Activated gamma-delta T cell treated with Interleukin-2 at 50 U/mL for 16 hours (primary cell): ENCODE measurements at regions not wholly inside any gene's neighbourhood (a gene's known extent, or its start where the extent isn't known, plus 50 kb on each side); places are given as distances from the start of the nearest gene placed in this dataset.

Experiments
- DNase-seq: peaks from one replicate; pipeline ENCODE4 v3.0.0-alpha.2; 2020

GRCh38 chr17:74028354-74029116 is 174.9 kb upstream of the RPL38 start:
- DNase-seq, result no peak

GRCh38 chr17:74031316-74032090 is 172.0 kb upstream of the RPL38 start:
- DNase-seq, result no peak

- DNase-seq, result no peak
Measured at GRCh38 chr17:74032222-74032621, 171.3 kb upstream of the RPL38 start.

- DNase-seq, result no peak
Measured at GRCh38 chr17:74037320-74037719, 166.2 kb upstream of the RPL38 start.

- DNase-seq, result no peak
Measured at GRCh38 chr17:74040291-74040690, 163.2 kb upstream of the RPL38 start.

- no peak for DNase-seq
Measured at GRCh38 chr17:74040729-74041128, 162.7 kb upstream of the RPL38 start.

GRCh38 chr17:74041869-74042640 is 161.4 kb upstream of the RPL38 start:
- no peak for DNase-seq

GRCh38 chr17:74042744-74043486 is 160.6 kb upstream of the RPL38 start:
- no peak for DNase-seq

- no peak for DNase-seq
Measured at GRCh38 chr17:74043976-74044375, 159.5 kb upstream of the RPL38 start.

GRCh38 chr17:74045608-74046280 is 157.7 kb upstream of the RPL38 start:
- no peak for DNase-seq

- no peak for DNase-seq
Measured at GRCh38 chr17:74049167-74049966, 154.1 kb upstream of the RPL38 start.

GRCh38 chr17:74049967-74050458 is 153.5 kb upstream of the RPL38 start:
- DNase-seq, result no peak

- DNase-seq, result no peak
Measured at GRCh38 chr17:74051348-74051747, 152.1 kb upstream of the RPL38 start.

GRCh38 chr17:74052993-74053711 is 150.3 kb upstream of the RPL38 start:
- DNase-seq, result no peak

- no peak for DNase-seq
Measured at GRCh38 chr17:74053712-74054078, 149.8 kb upstream of the RPL38 start.

GRCh38 chr17:74054249-74054648 is 149.2 kb upstream of the RPL38 start:
- DNase-seq, result no peak

GRCh38 chr17:74055508-74056160 is 147.8 kb upstream of the RPL38 start:
- DNase-seq, result no peak

GRCh38 chr17:74059479-74060240 is 143.8 kb upstream of the RPL38 start:
- no peak for DNase-seq

- no peak for DNase-seq
Measured at GRCh38 chr17:74061758-74062157, 141.7 kb upstream of the RPL38 start.
